CD14-positive monocyte (primary cell): ENCODE measurements at regions not wholly inside any gene's neighbourhood (a gene's known extent, or its start where the extent isn't known, plus 50 kb on each side); places are given as distances from the start of the nearest gene placed in this dataset.

Experiments
- DNase-seq, 3 donors: peaks; one replicate each; pipeline ENCODE4 v3.0.0-alpha.2; 2011 to 2022
- H2AFZ ChIP-seq: 2 replicates; pipeline ENCODE4 v1.6.0; 2012; ENCODE audit warnings: mild to moderate bottlenecking, low read depth, low read length, inconsistent platforms; ENCODE audit not compliant: insufficient read depth, poor library complexity, severe bottlenecking
- H3K27ac ChIP-seq, 2 donors: 1 replicate in 1 of 2; 2 replicates in 1 of 2; pipeline ENCODE4 v1.5.1; 2012 to 2013; ENCODE audit warnings: low read length in 2 of 2, control low read depth in 1 of 2, inconsistent platforms in 1 of 2, low read depth in 1 of 2, mild to moderate bottlenecking in 1 of 2
- H3K27me3 ChIP-seq, 2 donors: one replicate each; pipeline versions ENCODE4 v1.6.0 to v1.6.1; 2011 to 2013; ENCODE audit warnings: low read length in 2 of 2; ENCODE audit not compliant: control insufficient read depth in 2 of 2, insufficient read depth in 2 of 2
- H3K36me3 ChIP-seq, 2 donors: replicated peaks in 1 of 2; 1 replicate in 1 of 2; 2 replicates in 1 of 2; pipeline versions ENCODE4 v1.5.1 to v1.6.1; 2012 to 2013; ENCODE audit warnings: low read length in 2 of 2, control low read depth in 1 of 2, inconsistent platforms in 1 of 2, mild to moderate bottlenecking in 1 of 2; ENCODE audit not compliant: insufficient read depth in 2 of 2, control insufficient read depth in 1 of 2
- H3K4me1 ChIP-seq, 2 donors: 1 replicate in 1 of 2; 2 replicates in 1 of 2; pipeline versions ENCODE4 v1.5.1 to v1.6.1; 2012 to 2013; ENCODE audit warnings: low read length in 2 of 2, control low read depth in 1 of 2, inconsistent platforms in 1 of 2, mild to moderate bottlenecking in 1 of 2, moderate library complexity in 1 of 2; ENCODE audit not compliant: insufficient read depth in 2 of 2, control insufficient read depth in 1 of 2
- H3K4me2 ChIP-seq: replicated peaks from 2 replicates; pipeline ENCODE3; 2012; ENCODE audit warnings: low read length, moderate library complexity, mild to moderate bottlenecking; ENCODE audit not compliant: poor library complexity, severe bottlenecking; ENCODE audit errors: extremely low read depth
- H3K4me3 ChIP-seq, 3 experiments: fragments of 200-600 bp in 1 of 3; sonication (generic) in 1 of 3; replicated peaks in 1 of 3; 1 replicate in 2 of 3; 2 replicates in 1 of 3; pipeline ENCODE4 v1.5.1; 2011 to 2013; ENCODE audit warnings: low read length in 3 of 3, mild to moderate bottlenecking in 3 of 3, control low read depth in 2 of 3, low read depth in 2 of 3, inconsistent platforms in 1 of 3, moderate library complexity in 1 of 3
- H3K79me2 ChIP-seq: 2 replicates; pipeline ENCODE4 v1.6.0; 2012; ENCODE audit warnings: mild to moderate bottlenecking, control low read depth, inconsistent platforms, low read length, moderate library complexity; ENCODE audit not compliant: insufficient read depth
- H3K9ac ChIP-seq: 2 replicates; pipeline ENCODE4 v1.6.0; 2017; ENCODE audit warnings: low read length, mild to moderate bottlenecking; ENCODE audit not compliant: insufficient read depth, poor library complexity, severe bottlenecking
- H3K9me3 ChIP-seq, 2 donors: replicated peaks in 1 of 2; 1 replicate in 1 of 2; 2 replicates in 1 of 2; pipeline versions ENCODE4 v1.5.1 to v1.6.1; 2012 to 2013; ENCODE audit warnings: low read length in 2 of 2, control low read depth in 1 of 2; ENCODE audit not compliant: control insufficient read depth in 1 of 2, insufficient read depth in 1 of 2
- H4K20me1 ChIP-seq: 2 replicates; pipeline ENCODE4 v1.6.0; 2012; ENCODE audit warnings: mild to moderate bottlenecking, low read length, control low read depth, moderate library complexity; ENCODE audit not compliant: insufficient read depth
- H3K27ac Mint-ChIP-seq, 7 donors: one replicate each; pipeline ENCODE4 v1.8.0; 2020; ENCODE audit warnings: mild to moderate bottlenecking in 7 of 7, mixed read lengths in 7 of 7, moderate library complexity in 6 of 7, inconsistent platforms in 2 of 7
- H3K27me3 Mint-ChIP-seq, 3 donors: one replicate each; pipeline ENCODE4 v1.8.0; 2021 to 2022; ENCODE audit warnings: low read depth in 3 of 3, mild to moderate bottlenecking in 3 of 3, mixed read lengths in 3 of 3, moderate library complexity in 3 of 3, inconsistent platforms in 1 of 3
- H3K36me3 Mint-ChIP-seq, 2 donors: one replicate each; pipeline ENCODE4 v1.8.0; 2020; ENCODE audit warnings: mixed read lengths in 2 of 2, inconsistent platforms in 1 of 2, mild to moderate bottlenecking in 1 of 2
- H3K4me1 Mint-ChIP-seq: one replicate; pipeline ENCODE4 v1.8.0; 2020; ENCODE audit warnings: mild to moderate bottlenecking, mixed read lengths
- H3K4me3 Mint-ChIP-seq, 2 donors: one replicate each; pipeline ENCODE4 v1.8.0; 2020; ENCODE audit warnings: mild to moderate bottlenecking in 2 of 2, mixed read lengths in 2 of 2, moderate library complexity in 1 of 2
- H3K9me3 Mint-ChIP-seq, 7 donors: one replicate each; pipeline ENCODE4 v1.8.0; 2020 to 2022; ENCODE audit warnings: mixed read lengths in 7 of 7, mild to moderate bottlenecking in 6 of 7, moderate library complexity in 6 of 7, inconsistent platforms in 2 of 7
- WGBS: methylation state at CpG from one replicate; pipeline ENCODE4 v1.1.5; 2013; ENCODE audit warnings: missing lambda C conversion rate; ENCODE audit not compliant: insufficient coverage; 5-methylcytosine and 5-hydroxymethylcytosine counted together
- intact Hi-C, 2 donors: fragments of 100-400 bp; cut with micrococcal nuclease; formaldehyde crosslinking; loops; one replicate each; pipeline versions ENCODE4 v1.15.0 to v1.15.1; 2023
- TF ChIP-seq, protein P1 (sequence below): fragments of 200-600 bp; IDR thresholded peaks from one replicate; pipeline ENCODE4 v1.8.0; 2022; ENCODE audit warnings: antibody characterized with exemption, mild to moderate bottlenecking

DNA sequence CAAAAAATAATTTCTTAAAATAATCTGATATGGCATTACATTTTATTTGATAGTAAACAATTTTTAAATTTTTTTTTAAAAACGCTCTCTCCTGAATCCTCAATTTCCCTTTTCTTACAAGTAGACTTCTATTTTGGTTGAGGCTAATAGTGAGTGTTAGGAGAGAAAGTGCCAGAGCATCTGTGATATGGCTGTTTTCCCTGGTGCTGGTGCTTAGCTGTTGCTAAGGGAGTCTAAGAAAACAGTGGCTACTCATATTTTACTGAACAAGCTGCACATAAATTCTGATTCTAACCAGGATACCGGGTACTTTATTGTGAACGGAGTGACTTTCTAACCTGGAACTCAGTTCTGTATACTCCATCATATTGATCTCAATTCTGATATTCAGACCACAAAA, 311.1 kb upstream of the KIAA1217 start:
- intact Hi-C loops = no loop called here
- Mint-ChIP-seq H3K36me3 (no peaks in the 10 kb centered on the region), H3K4me3 (no peak overlapping the region), H3K27me3 (peaks cover 0 to 2% (median 0%) of the 10 kb centered on the region in 3 donors), H3K27ac (no peak overlapping the region), H3K9me3 (peaks cover 0 to 12% (median 4%) of the 10 kb centered on the region in 7 donors), H3K4me1 (no peaks in the 10 kb centered on the region)
- H3K36me3 ChIP-seq = no peaks in the 10 kb centered on the region
- no peaks in the 10 kb centered on the region for H3K4me1 ChIP-seq
- no peaks in the 10 kb centered on the region for H3K27me3 ChIP-seq
- TF ChIP-seq, protein P1, sequence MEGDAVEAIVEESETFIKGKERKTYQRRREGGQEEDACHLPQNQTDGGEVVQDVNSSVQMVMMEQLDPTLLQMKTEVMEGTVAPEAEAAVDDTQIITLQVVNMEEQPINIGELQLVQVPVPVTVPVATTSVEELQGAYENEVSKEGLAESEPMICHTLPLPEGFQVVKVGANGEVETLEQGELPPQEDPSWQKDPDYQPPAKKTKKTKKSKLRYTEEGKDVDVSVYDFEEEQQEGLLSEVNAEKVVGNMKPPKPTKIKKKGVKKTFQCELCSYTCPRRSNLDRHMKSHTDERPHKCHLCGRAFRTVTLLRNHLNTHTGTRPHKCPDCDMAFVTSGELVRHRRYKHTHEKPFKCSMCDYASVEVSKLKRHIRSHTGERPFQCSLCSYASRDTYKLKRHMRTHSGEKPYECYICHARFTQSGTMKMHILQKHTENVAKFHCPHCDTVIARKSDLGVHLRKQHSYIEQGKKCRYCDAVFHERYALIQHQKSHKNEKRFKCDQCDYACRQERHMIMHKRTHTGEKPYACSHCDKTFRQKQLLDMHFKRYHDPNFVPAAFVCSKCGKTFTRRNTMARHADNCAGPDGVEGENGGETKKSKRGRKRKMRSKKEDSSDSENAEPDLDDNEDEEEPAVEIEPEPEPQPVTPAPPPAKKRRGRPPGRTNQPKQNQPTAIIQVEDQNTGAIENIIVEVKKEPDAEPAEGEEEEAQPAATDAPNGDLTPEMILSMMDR = no peak
- 60% methylated on average over 1 of the region's 3 CpGs for WGBS
- no peaks in the 10 kb centered on the region for H3K79me2 ChIP-seq
- no peak for DNase-seq
- no peaks in the 10 kb centered on the region for H4K20me1 ChIP-seq
- no peak overlapping the region for H3K4me3 ChIP-seq
- H3K4me2 ChIP-seq = no peak overlapping the region
- H3K9ac ChIP-seq = no peak overlapping the region
- H2AFZ ChIP-seq = no peak overlapping the region
- no peaks in the 10 kb centered on the region for H3K9me3 ChIP-seq
- H3K27ac ChIP-seq = no peak overlapping the region

DNA sequence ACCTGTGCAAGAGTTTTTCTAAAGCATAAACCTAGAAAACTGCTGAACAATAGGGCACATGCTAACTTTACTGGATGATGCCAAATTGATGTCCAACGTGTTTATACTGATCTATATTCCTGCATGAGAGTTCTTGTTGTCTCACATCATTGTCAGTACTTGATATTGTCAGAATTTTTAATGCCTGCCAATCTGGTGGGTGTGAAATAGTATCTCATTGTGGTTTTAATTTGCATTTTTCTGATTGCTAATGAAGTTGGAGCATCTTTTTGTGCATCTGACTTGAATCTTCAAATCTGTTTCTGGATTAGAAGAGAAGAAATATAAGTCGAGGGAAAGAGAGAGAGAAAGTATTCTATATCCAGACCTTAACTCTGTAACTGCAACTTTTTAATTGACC, 309.8 kb upstream of the KIAA1217 start:
- Histone ChIP-seq H3K79me2 (no peaks in the 10 kb centered on the region), H4K20me1 (no peaks in the 10 kb centered on the region), H3K36me3 (no peaks in the 10 kb centered on the region), H3K27ac (no peak overlapping the region), H3K27me3 (no peaks in the 10 kb centered on the region), H3K4me3 (no peak overlapping the region), H3K4me1 (no peaks in the 10 kb centered on the region), H3K9ac (no peak overlapping the region), H2AFZ (no peak overlapping the region), H3K4me2 (no peak overlapping the region), H3K9me3 (no peaks in the 10 kb centered on the region)
- peaks cover 0 to 2% (median 0%) of the 10 kb centered on the region in 3 donors for H3K27me3 Mint-ChIP-seq
- no peaks in the 10 kb centered on the region for H3K4me1 Mint-ChIP-seq
- no peak overlapping the region for H3K27ac Mint-ChIP-seq
- no peaks in the 10 kb centered on the region for H3K36me3 Mint-ChIP-seq
- no peak for DNase-seq
- TF ChIP-seq, protein P1 = no peak
- H3K9me3 Mint-ChIP-seq = peaks cover 0 to 12% (median 2%) of the 10 kb centered on the region in 7 donors
- intact Hi-C loops = no loop called here
- 80% methylated on average over 1 of the region's 2 CpGs for WGBS
- H3K4me3 Mint-ChIP-seq = no peak overlapping the region
